Activated CD8-positive, alpha-beta T cell treated with anti-CD3 and anti-CD28 coated beads for 36 hours (primary cell): ENCODE measurements at regions not wholly inside any gene's neighbourhood (a gene's known extent, or its start where the extent isn't known, plus 50 kb on each side); places are given as distances from the start of the nearest gene placed in this dataset.

ENCODE experiments used
- ATAC-seq: fragments of 200-7000 bp; cut with Tn5 transposase; one replicate; pipeline ENCODE4 v1.10.0; 2021; ENCODE audit warnings: mild to moderate bottlenecking, moderate library complexity
- CTCF ChIA-PET: fragments of 350-600 bp; sonication (Branson Sonifier 250); formaldehyde crosslinking; loops from one replicate; lab custom pipeline; 2021; ENCODE audit warnings: antibody characterized with exemption; lab: Charles Lee
- POLR2A ChIA-PET: fragments of 350-600 bp; sonication (Branson Sonifier 250); formaldehyde crosslinking; loops from one replicate; lab custom pipeline; 2021; ENCODE audit warnings: antibody characterized with exemption; lab: Charles Lee
- DNase-seq: peaks from one replicate; pipeline ENCODE4 v3.0.0-alpha.2; 2020
- H3K27ac Mint-ChIP-seq: one replicate; pipeline ENCODE4 v1.8.0; 2021; ENCODE audit warnings: mild to moderate bottlenecking, mixed read lengths
- H3K27me3 Mint-ChIP-seq: one replicate; pipeline ENCODE4 v1.8.0; 2021; ENCODE audit warnings: mixed read lengths
- H3K36me3 Mint-ChIP-seq: one replicate; pipeline ENCODE4 v1.8.0; 2021; ENCODE audit warnings: low read depth, mixed read lengths
- H3K4me1 Mint-ChIP-seq: one replicate; pipeline ENCODE4 v1.8.0; 2021; ENCODE audit warnings: low read depth, mixed read lengths
- H3K4me3 Mint-ChIP-seq: one replicate; pipeline ENCODE4 v1.8.0; 2021; ENCODE audit warnings: mild to moderate bottlenecking, moderate library complexity, mixed read lengths
- H3K9me3 Mint-ChIP-seq: one replicate; pipeline ENCODE4 v1.8.0; 2021; ENCODE audit warnings: mixed read lengths
- CTCF ChIP-seq: fragments of 200-600 bp; IDR thresholded peaks from one replicate; pipeline ENCODE4 v1.8.0; 2022; ENCODE audit warnings: antibody characterized with exemption, mild to moderate bottlenecking
- intact Hi-C: fragments of 100-400 bp; cut with micrococcal nuclease; formaldehyde crosslinking; loops from one replicate; pipeline ENCODE4 v1.10.0; 2022

GRCh38 chr18:76578571-76579300 lies 83.7 kb upstream of the ZNF516 start:
- no peak overlapping the region for H3K4me3 Mint-ChIP-seq
- TF ChIP-seq CTCF, result no peak
- ChIA-PET CTCF (no interaction called here), POLR2A (no interaction called here)
- no peak for DNase-seq
- ATAC-seq, result no peak
- H3K36me3 Mint-ChIP-seq, result no peaks in the 10 kb centered on the region
- intact Hi-C loops, result no loop called here
- peaks cover 12% of the 10 kb centered on the region for H3K27me3 Mint-ChIP-seq
- no peaks in the 10 kb centered on the region for H3K9me3 Mint-ChIP-seq
- H3K27ac Mint-ChIP-seq, result no peak overlapping the region
- no peaks in the 10 kb centered on the region for H3K4me1 Mint-ChIP-seq

- Mint-ChIP-seq H3K9me3 (no peaks in the 10 kb centered on the region), H3K36me3 (no peaks in the 10 kb centered on the region), H3K27ac (no peak overlapping the region), H3K4me3 (no peak overlapping the region), H3K27me3 (peaks cover 14% of the 10 kb centered on the region), H3K4me1 (no peaks in the 10 kb centered on the region)
- ATAC-seq (no peak), DNase-seq (no peak)
- TF ChIP-seq CTCF, result no peak
- ChIA-PET POLR2A (no interaction called here), CTCF (interaction anchor here (0.7 kb wide), 1 partner anchor 9 kb away, joined by 3 read pairs; no protein-coding TSS in a partner anchor)
- intact Hi-C loops, result no loop called here
These were observed 78.4 kb upstream of the ZNF516 start for GRCh38 chr18:76573325-76574025.

- TF ChIP-seq CTCF, result no peak
- POLR2A ChIA-PET, result no interaction called here
- Mint-ChIP-seq H3K36me3 (no peaks in the 10 kb centered on the region), H3K4me1 (no peaks in the 10 kb centered on the region), H3K27ac (no peak overlapping the region), H3K27me3 (peaks cover 11% of the 10 kb centered on the region), H3K9me3 (no peaks in the 10 kb centered on the region), H3K4me3 (no peak overlapping the region)
- DNase-seq (no peak), ATAC-seq (no peak)
- CTCF ChIA-PET, result no interaction called here
- intact Hi-C loops, result no loop called here
These were observed 77.6 kb upstream of the ZNF516 start for GRCh38 chr18:76572518-76573247.

- CTCF ChIA-PET, result no interaction called here
These were observed 76.6 kb upstream of the ZNF516 start for GRCh38 chr18:76571689-76572088.

More at GRCh38 chr18:76571689-76572088, 76.6 kb upstream of the ZNF516 start:
- no peak for ATAC-seq
- H3K4me1 Mint-ChIP-seq, result no peaks in the 10 kb centered on the region
- no peak for TF ChIP-seq CTCF
- peaks cover 15% of the 10 kb centered on the region for H3K27me3 Mint-ChIP-seq
- intact Hi-C loops, result no loop called here
- no peak overlapping the region for H3K4me3 Mint-ChIP-seq
- no peaks in the 10 kb centered on the region for H3K36me3 Mint-ChIP-seq
- no peaks in the 10 kb centered on the region for H3K9me3 Mint-ChIP-seq
- DNase-seq, result no peak
- H3K27ac Mint-ChIP-seq, result no peak overlapping the region
- POLR2A ChIA-PET, result no interaction called here
